Calu3 (cell line): ENCODE measurements at regions not wholly inside any gene's neighbourhood (a gene's known extent, or its start where the extent isn't known, plus 50 kb on each side); places are given as distances from the start of the nearest gene placed in this dataset.

Source experiments
- BruUV-seq: library from RNA; stranded (reverse); fragments of 400-500 nt; replicated peaks from 2 replicates; lab custom pipeline; 2021; lab: Mats Ljungman, UMichigan
- CTCF ChIA-PET: fragments of 300-600 bp; sonication (Branson Sonifier 250); formaldehyde crosslinking; loops from one replicate; lab custom pipeline; 2022; ENCODE audit warnings: antibody characterized with exemption; lab: Charles Lee
- DNase-seq: peaks from one replicate; pipeline ENCODE4 v3.0.0; 2022
- H3K27ac Mint-ChIP-seq: one replicate; pipeline ENCODE4 v1.8.0; 2022; ENCODE audit warnings: mixed read lengths; ENCODE audit not compliant: unreplicated experiment
- H3K27me3 Mint-ChIP-seq: one replicate; pipeline ENCODE4 v1.8.0; 2022; ENCODE audit warnings: mixed read lengths; ENCODE audit not compliant: unreplicated experiment
- H3K36me3 Mint-ChIP-seq: one replicate; pipeline ENCODE4 v1.8.0; 2022; ENCODE audit warnings: mild to moderate bottlenecking, moderate library complexity, mixed read lengths; ENCODE audit not compliant: insufficient read depth, unreplicated experiment
- H3K4me1 Mint-ChIP-seq: one replicate; pipeline ENCODE4 v1.8.0; 2022; ENCODE audit warnings: mild to moderate bottlenecking, low read depth, mixed read lengths; ENCODE audit not compliant: unreplicated experiment
- H3K4me3 Mint-ChIP-seq: one replicate; pipeline ENCODE4 v1.8.0; 2022; ENCODE audit warnings: mild to moderate bottlenecking, low read depth, moderate library complexity, mixed read lengths; ENCODE audit not compliant: unreplicated experiment
- H3K9me3 Mint-ChIP-seq: one replicate; pipeline ENCODE4 v1.8.0; 2022; ENCODE audit warnings: low read depth, mixed read lengths; ENCODE audit not compliant: unreplicated experiment
- CTCF ChIP-seq: fragments of 200-600 bp; IDR thresholded peaks from one replicate; pipeline ENCODE4 v1.8.0; 2022; ENCODE audit warnings: antibody characterized with exemption; ENCODE audit not compliant: unreplicated experiment
- intact Hi-C: fragments of 100-400 bp; cut with micrococcal nuclease; formaldehyde crosslinking; loops from one replicate; pipeline ENCODE4 v1.10.0; 2022; ENCODE audit not compliant: unreplicated experiment

GRCh38 chr4:15318621-15319348 lies 109.0 kb upstream of the C1QTNF7 start:
- intact Hi-C loops: no loop called here
- BruUV-seq: no TSS peak
- TF ChIP-seq CTCF: no peak
- Mint-ChIP-seq H3K9me3 (no peaks in the 10 kb centered on the region), H3K27ac (no peak overlapping the region), H3K4me3 (no peak overlapping the region), H3K36me3 (no peaks in the 10 kb centered on the region), H3K4me1 (no peaks in the 10 kb centered on the region), H3K27me3 (peaks cover 18% of the 10 kb centered on the region)
- CTCF ChIA-PET: no interaction called here
- no peak for DNase-seq

GRCh38 chr4:15320121-15320678 lies 107.6 kb upstream of the C1QTNF7 start:
- no peaks in the 10 kb centered on the region for H3K4me1 Mint-ChIP-seq
- no peaks in the 10 kb centered on the region for H3K9me3 Mint-ChIP-seq
- CTCF ChIA-PET: no interaction called here
- no peaks in the 10 kb centered on the region for H3K36me3 Mint-ChIP-seq
- no peak overlapping the region for H3K4me3 Mint-ChIP-seq
- H3K27me3 Mint-ChIP-seq: peaks cover 25% of the 10 kb centered on the region
- no peak for TF ChIP-seq CTCF
- no peak overlapping the region for H3K27ac Mint-ChIP-seq
- DNase-seq: no peak
- intact Hi-C loops: no loop called here
- no TSS peak for BruUV-seq

GRCh38 chr4:15322006-15322405 lies 105.8 kb upstream of the C1QTNF7 start:
- CTCF ChIA-PET: no interaction called here
- no peaks in the 10 kb centered on the region for H3K9me3 Mint-ChIP-seq

GRCh38 chr4:15325987-15326386 lies 101.8 kb upstream of the C1QTNF7 start:
- no peak overlapping the region for H3K27ac Mint-ChIP-seq
- no peak for DNase-seq
- no peak for TF ChIP-seq CTCF
- no peaks in the 10 kb centered on the region for H3K36me3 Mint-ChIP-seq
- no peak overlapping the region for H3K4me3 Mint-ChIP-seq
- intact Hi-C loops: no loop called here
- no peaks in the 10 kb centered on the region for H3K4me1 Mint-ChIP-seq
- peaks cover 25% of the 10 kb centered on the region for H3K27me3 Mint-ChIP-seq
- CTCF ChIA-PET: interaction anchor here (0.8 kb wide), 1 partner anchor 58 kb away, joined by 3 read pairs; no protein-coding TSS in a partner anchor
- no TSS peak for BruUV-seq
- H3K9me3 Mint-ChIP-seq: no peaks in the 10 kb centered on the region

More at GRCh38 chr4:15322006-15322405, 105.8 kb upstream of the C1QTNF7 start:
- H3K36me3 Mint-ChIP-seq: no peaks in the 10 kb centered on the region
- H3K27me3 Mint-ChIP-seq: peaks cover 25% of the 10 kb centered on the region
- no TSS peak for BruUV-seq
- TF ChIP-seq CTCF: no peak
- DNase-seq: no peak
- no peak overlapping the region for H3K4me3 Mint-ChIP-seq
- H3K4me1 Mint-ChIP-seq: no peaks in the 10 kb centered on the region
- intact Hi-C loops: no loop called here
- no peak overlapping the region for H3K27ac Mint-ChIP-seq
